Hepatocyte (in vitro differentiated cells): ENCODE measurements at regions not wholly inside any gene's neighbourhood (a gene's known extent, or its start where the extent isn't known, plus 50 kb on each side); places are given as distances from the start of the nearest gene placed in this dataset.

Experiments used
- DNase-seq: peaks from one replicate; pipeline ENCODE4 v3.0.0-alpha.2; 2016; ENCODE audit warnings: low spot score
- H2AFZ ChIP-seq: fragments of 200-600 bp; sonication (generic); 2 replicates; pipeline ENCODE4 v1.6.0; 2016; ENCODE audit warnings: antibody characterized with exemption, mild to moderate bottlenecking
- H3K27ac ChIP-seq: fragments of 200-600 bp; sonication (generic); 2 replicates; pipeline ENCODE4 v1.5.1; 2016; ENCODE audit warnings: mild to moderate bottlenecking
- H3K27me3 ChIP-seq: fragments of 200-600 bp; sonication (generic); 2 replicates; pipeline ENCODE4 v1.6.1; 2016
- H3K36me3 ChIP-seq: fragments of 200-600 bp; sonication (generic); replicated peaks from 2 replicates; pipeline ENCODE4 v1.5.1; 2016; ENCODE audit warnings: low read depth; ENCODE audit not compliant: insufficient read depth
- H3K4me1 ChIP-seq: fragments of 200-600 bp; sonication (generic); 2 replicates; pipeline ENCODE4 v1.5.1; 2016; ENCODE audit warnings: mild to moderate bottlenecking, moderate library complexity; ENCODE audit not compliant: insufficient read depth
- H3K4me2 ChIP-seq: fragments of 200-600 bp; sonication (generic); 2 replicates; pipeline ENCODE4 v1.6.0; 2016
- H3K4me3 ChIP-seq: fragments of 200-600 bp; sonication (generic); 2 replicates; pipeline ENCODE4 v1.5.1; 2016; ENCODE audit warnings: mild to moderate bottlenecking
- H3K79me2 ChIP-seq: fragments of 200-600 bp; sonication (generic); 2 replicates; pipeline ENCODE4 v1.6.0; 2017; ENCODE audit warnings: mild to moderate bottlenecking
- H3K9me2 ChIP-seq: fragments of 200-600 bp; sonication (generic); replicated peaks from 2 replicates; pipeline ENCODE4 v1.6.0; 2017; ENCODE audit warnings: mild to moderate bottlenecking; ENCODE audit not compliant: insufficient read depth
- H3K9me3 ChIP-seq: fragments of 200-600 bp; sonication (generic); 2 replicates; pipeline ENCODE4 v1.5.1; 2016; ENCODE audit warnings: low read depth, mild to moderate bottlenecking
- H4K20me1 ChIP-seq: fragments of 200-600 bp; sonication (generic); 2 replicates; pipeline ENCODE4 v1.6.0; 2016; ENCODE audit warnings: mild to moderate bottlenecking; ENCODE audit not compliant: insufficient read depth, poor library complexity, severe bottlenecking
- EZH2 ChIP-seq: fragments of 200-600 bp; sonication (generic); IDR thresholded peaks from 2 replicates; pipeline ENCODE4 v1.6.1; 2016; ENCODE audit warnings: antibody characterized with exemption, mild to moderate bottlenecking, borderline replicate concordance
- EZH2phosphoT487 ChIP-seq: fragments of 200-600 bp; sonication (generic); IDR thresholded peaks from one replicate; pipeline ENCODE4 v1.6.1; 2018; ENCODE audit warnings: antibody characterized with exemption, mild to moderate bottlenecking, low read depth, moderate library complexity; ENCODE audit not compliant: unreplicated experiment, severe bottlenecking
- WGBS: methylation state at CpG from one replicate; pipeline ENCODE4 v1.1.6; 2016; ENCODE audit warnings: low lambda C conversion rate; ENCODE audit errors: missing lambda C conversion rate; 5-methylcytosine and 5-hydroxymethylcytosine counted together
- TF ChIP-seq, protein P1 (sequence below): fragments of 200-600 bp; sonication (generic); IDR thresholded peaks from 2 replicates; pipeline ENCODE4 v1.5.1; 2016; ENCODE audit warnings: antibody characterized with exemption, mild to moderate bottlenecking; ENCODE audit not compliant: poor library complexity

DNA sequence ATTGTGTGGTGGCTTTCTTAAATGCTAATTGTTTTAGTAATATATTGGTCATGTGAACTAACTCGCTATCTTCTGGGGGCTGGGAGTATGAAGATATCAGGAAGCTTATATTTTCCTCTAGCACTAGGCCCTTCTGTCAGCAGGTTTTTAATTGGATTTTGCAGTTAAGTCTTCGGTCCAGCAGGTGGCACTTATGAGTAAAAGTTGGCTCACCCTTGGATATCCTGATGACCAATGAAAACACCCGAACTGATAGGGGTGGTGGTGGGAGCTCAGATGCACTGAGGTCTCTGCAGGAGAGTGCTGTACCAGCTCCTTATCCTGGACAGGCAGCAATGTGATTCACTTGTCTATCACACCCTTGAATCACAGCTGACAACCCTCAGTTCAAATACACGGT is 1365.8 kb upstream of the DIAPH2 start:
- no peak overlapping the region for H3K4me2 ChIP-seq
- 52% methylated on average over 4 of the region's 4 CpGs for WGBS
- H3K36me3 ChIP-seq, result no peaks in the 10 kb centered on the region

GRCh38 chrX:95325185-95325584 is 1359.5 kb upstream of the DIAPH2 start:
- Histone ChIP-seq H3K27ac (no peak overlapping the region), H3K27me3 (no peaks in the 10 kb centered on the region), H3K4me3 (no peak overlapping the region), H3K9me2 (no peaks in the 10 kb centered on the region), H3K9me3 (no peaks in the 10 kb centered on the region), H3K79me2 (no peaks in the 10 kb centered on the region), H2AFZ (no peak overlapping the region), H3K4me1 (no peaks in the 10 kb centered on the region), H3K36me3 (no peaks in the 10 kb centered on the region), H4K20me1 (no peaks in the 10 kb centered on the region), H3K4me2 (no peak overlapping the region)
- no peak for DNase-seq
- TF ChIP-seq EZH2 (no peak), EZH2phosphoT487 (no peak)
- TF ChIP-seq, protein P1, sequence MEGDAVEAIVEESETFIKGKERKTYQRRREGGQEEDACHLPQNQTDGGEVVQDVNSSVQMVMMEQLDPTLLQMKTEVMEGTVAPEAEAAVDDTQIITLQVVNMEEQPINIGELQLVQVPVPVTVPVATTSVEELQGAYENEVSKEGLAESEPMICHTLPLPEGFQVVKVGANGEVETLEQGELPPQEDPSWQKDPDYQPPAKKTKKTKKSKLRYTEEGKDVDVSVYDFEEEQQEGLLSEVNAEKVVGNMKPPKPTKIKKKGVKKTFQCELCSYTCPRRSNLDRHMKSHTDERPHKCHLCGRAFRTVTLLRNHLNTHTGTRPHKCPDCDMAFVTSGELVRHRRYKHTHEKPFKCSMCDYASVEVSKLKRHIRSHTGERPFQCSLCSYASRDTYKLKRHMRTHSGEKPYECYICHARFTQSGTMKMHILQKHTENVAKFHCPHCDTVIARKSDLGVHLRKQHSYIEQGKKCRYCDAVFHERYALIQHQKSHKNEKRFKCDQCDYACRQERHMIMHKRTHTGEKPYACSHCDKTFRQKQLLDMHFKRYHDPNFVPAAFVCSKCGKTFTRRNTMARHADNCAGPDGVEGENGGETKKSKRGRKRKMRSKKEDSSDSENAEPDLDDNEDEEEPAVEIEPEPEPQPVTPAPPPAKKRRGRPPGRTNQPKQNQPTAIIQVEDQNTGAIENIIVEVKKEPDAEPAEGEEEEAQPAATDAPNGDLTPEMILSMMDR, result no peak
- WGBS, result 70% methylated on average over 2 of the region's 2 CpGs

More for the DNA sequence above, 1365.8 kb upstream of the DIAPH2 start:
- DNase-seq, result peak; percentile 11
- H3K4me3 ChIP-seq, result no peak overlapping the region
- no peaks in the 10 kb centered on the region for H3K27me3 ChIP-seq
- H4K20me1 ChIP-seq, result no peaks in the 10 kb centered on the region
- H2AFZ ChIP-seq, result no peak overlapping the region
- H3K27ac ChIP-seq, result no peak overlapping the region
- TF ChIP-seq EZH2, result no peak
- TF ChIP-seq, protein P1, result peak; percentile 15
- TF ChIP-seq EZH2phosphoT487, result no peak
- H3K9me3 ChIP-seq, result no peaks in the 10 kb centered on the region
- no peaks in the 10 kb centered on the region for H3K79me2 ChIP-seq
- no peaks in the 10 kb centered on the region for H3K4me1 ChIP-seq
- H3K9me2 ChIP-seq, result no peaks in the 10 kb centered on the region

- Histone ChIP-seq H3K27ac (no peak overlapping the region), H3K36me3 (no peaks in the 10 kb centered on the region), H3K9me3 (no peaks in the 10 kb centered on the region), H3K4me3 (no peak overlapping the region), H3K4me1 (no peaks in the 10 kb centered on the region), H3K9me2 (no peaks in the 10 kb centered on the region), H3K4me2 (no peak overlapping the region), H3K27me3 (no peaks in the 10 kb centered on the region), H4K20me1 (no peaks in the 10 kb centered on the region), H3K79me2 (no peaks in the 10 kb centered on the region), H2AFZ (no peak overlapping the region)
- no peak for DNase-seq
- TF ChIP-seq EZH2 (no peak), EZH2phosphoT487 (no peak)
- TF ChIP-seq, protein P1, result no peak
- 83% methylated on average over 2 of the region's 2 CpGs for WGBS
Measured at GRCh38 chrX:95330292-95330691, 1354.3 kb upstream of the DIAPH2 start.

- peak; percentile 6 for DNase-seq
- Histone ChIP-seq H3K27me3 (no peaks in the 10 kb centered on the region), H3K4me3 (no peak overlapping the region), H2AFZ (peak overlapping the region; percentile 41), H3K27ac (no peak overlapping the region), H3K9me3 (no peaks in the 10 kb centered on the region), H3K79me2 (no peaks in the 10 kb centered on the region), H3K36me3 (no peaks in the 10 kb centered on the region), H3K4me1 (no peaks in the 10 kb centered on the region), H3K9me2 (no peaks in the 10 kb centered on the region), H3K4me2 (peak overlapping the region; percentile 63), H4K20me1 (no peaks in the 10 kb centered on the region)
- 33% methylated on average over 8 of the region's 8 CpGs for WGBS
- TF ChIP-seq, protein P1, result no peak
- TF ChIP-seq EZH2phosphoT487 (no peak), EZH2 (no peak)
Measured at GRCh38 chrX:95332530-95332929, 1352.1 kb upstream of the DIAPH2 start.
